HepG2 (cell line): ENCODE measurements at regions not wholly inside any gene's neighbourhood (a gene's known extent, or its start where the extent isn't known, plus 50 kb on each side); places are given as distances from the start of the nearest gene placed in this dataset.
A peak's percentile ranks its signal among the peaks of the same experiment; 100 is the strongest.

Experiments
- ATAC-seq: fragments of 200-7000 bp; cut with Tn5 transposase; 3 replicates; pipeline ENCODE4 v1.9.1; 2020; ENCODE audit warnings: mild to moderate bottlenecking, moderate library complexity
- BruUV-seq: library from RNA; stranded (reverse); fragments of 400-500 nt; replicated peaks from 2 replicates; lab custom pipeline; 2021; lab: Mats Ljungman, UMichigan
- CTCF ChIA-PET: fragments of 300-600 bp; formaldehyde crosslinking; extraction: SDS; loops from one replicate; lab custom pipeline; 2021; ENCODE audit warnings: low total read pairs, inconsistent platforms, low intra/inter-chr PET ratio; lab: Yijun Ruan, JAX
- POLR2A ChIA-PET: fragments of 350-600 bp; sonication (Branson Sonifier 250); formaldehyde crosslinking; loops from one replicate; lab custom pipeline; 2020; ENCODE audit warnings: antibody characterized with exemption, inconsistent platforms; lab: Yijun Ruan, JAX
- DNase-seq: peaks from one replicate; pipeline ENCODE4 v3.0.0-alpha.2; 2015; ENCODE audit warnings: low spot score
- FAIRE-seq: peaks from 3 replicates; lab custom pipeline; 2011; peaks lifted over from hg19 to GRCh38; lab: Jason Lieb, UNC
- H2AFZ ChIP-seq: one replicate; pipeline ENCODE4 v1.6.1; 2011; ENCODE audit warnings: low read length, inconsistent platforms
- H3K27ac ChIP-seq: fragments of 300-600 bp; 3 replicates; pipeline ENCODE4 v1.8.0; 2011; ENCODE audit warnings: mixed run types, mild to moderate bottlenecking, mixed read lengths, low read length, inconsistent platforms; ENCODE audit not compliant: insufficient read depth; ENCODE audit errors: extremely low read length
- H3K27me3 ChIP-seq, 2 experiments: fragments of 200-600 bp in 1 of 2; 2 replicates in 1 of 2; 3 replicates in 1 of 2; pipeline versions ENCODE4 v1.6.0 to v1.8.0; 2011; ENCODE audit warnings: low read length in 2 of 2, mild to moderate bottlenecking in 2 of 2, moderate library complexity in 2 of 2, inconsistent platforms in 1 of 2; ENCODE audit not compliant: insufficient read depth in 2 of 2, control insufficient read depth in 1 of 2
- H3K36me3 ChIP-seq, 2 experiments: fragments of 200-600 bp in 1 of 2; replicated peaks in 1 of 2; 2 replicates in 1 of 2; 3 replicates in 1 of 2; pipeline versions ENCODE4 v1.5.1 to v1.8.0; 2011; ENCODE audit warnings: low read length in 2 of 2, inconsistent platforms in 1 of 2; ENCODE audit not compliant: insufficient read depth in 2 of 2, control insufficient read depth in 1 of 2
- H3K4me1 ChIP-seq: 2 replicates; pipeline ENCODE4 v1.5.1; 2012; ENCODE audit warnings: low read length, inconsistent platforms; ENCODE audit not compliant: insufficient read depth
- H3K4me2 ChIP-seq: 2 replicates; pipeline ENCODE4 v1.6.0; 2011; ENCODE audit warnings: low read depth, low read length, inconsistent platforms
- H3K4me3 ChIP-seq, 3 experiments: fragments of 200-600 bp in 1 of 3; sonication (generic), shearing (Covaris generic) in 1 of 3; replicated peaks in 1 of 3; 2 replicates each; pipeline ENCODE4 v1.5.1; 2011 to 2016; ENCODE audit warnings: low read length in 3 of 3, inconsistent platforms in 2 of 3, low read depth in 2 of 3, mild to moderate bottlenecking in 2 of 3, control low read depth in 1 of 3, mixed read lengths in 1 of 3; ENCODE audit not compliant: insufficient read depth in 1 of 3
- H3K79me2 ChIP-seq: one replicate; pipeline ENCODE4 v1.6.1; 2011; ENCODE audit warnings: low read length, inconsistent platforms; ENCODE audit not compliant: insufficient read depth
- H3K9ac ChIP-seq: 2 replicates; pipeline ENCODE4 v1.6.0; 2011; ENCODE audit warnings: mild to moderate bottlenecking, low read depth, low read length, inconsistent platforms; ENCODE audit not compliant: insufficient read depth
- H3K9me3 ChIP-seq: 2 replicates; pipeline ENCODE4 v1.5.1; 2012; ENCODE audit warnings: mild to moderate bottlenecking, low read length
- H4K20me1 ChIP-seq: 2 replicates; pipeline ENCODE4 v1.6.0; 2011; ENCODE audit warnings: inconsistent platforms, mild to moderate bottlenecking, low read length, moderate library complexity; ENCODE audit not compliant: insufficient read depth
- CBFB ChIP-seq: sonication (generic); formaldehyde crosslinking; IDR thresholded peaks from 2 replicates; pipeline ENCODE4 v1.4.0; 2020; ENCODE audit warnings: missing genetic modification reagents
- MIXL1 ChIP-seq: IDR thresholded peaks from 2 replicates; pipeline ENCODE4 v1.6.1; 2016
- RELA ChIP-seq: sonication (generic); formaldehyde crosslinking; IDR thresholded peaks from 2 replicates; pipeline ENCODE4 v1.4.0; 2020; ENCODE audit warnings: missing genetic modification reagents
- SETDB1 ChIP-seq: sonication (generic); formaldehyde crosslinking; IDR thresholded peaks from 2 replicates; pipeline ENCODE4 v1.5.1; 2020; ENCODE audit warnings: missing genetic modification reagents, mild to moderate bottlenecking, borderline replicate concordance
- THAP7 ChIP-seq: sonication (generic); formaldehyde crosslinking; IDR thresholded peaks from 2 replicates; pipeline ENCODE4 v1.8.1; 2023; ENCODE audit warnings: mild to moderate bottlenecking, missing genetic modification reagents
- TOPORS ChIP-seq: sonication (generic); formaldehyde crosslinking; IDR thresholded peaks from 2 replicates; pipeline ENCODE4 v1.8.0; 2023; ENCODE audit warnings: mild to moderate bottlenecking, missing genetic modification reagents
- TRIM24 ChIP-seq: sonication (generic); formaldehyde crosslinking; IDR thresholded peaks from 2 replicates; pipeline ENCODE4 v1.8.0; 2022; ENCODE audit warnings: mild to moderate bottlenecking, missing genetic modification reagents
- YEATS4 ChIP-seq: sonication (generic); formaldehyde crosslinking; IDR thresholded peaks from 2 replicates; pipeline ENCODE4 v1.4.0; 2020; ENCODE audit warnings: missing genetic modification reagents, borderline replicate concordance
- YY1 ChIP-seq: IDR thresholded peaks from 2 replicates; pipeline ENCODE4 v1.6.1; 2011; ENCODE audit warnings: low read length, low read depth, moderate library complexity, mild to moderate bottlenecking; ENCODE audit not compliant: insufficient read depth, insufficient replicate concordance
- ZFP36L2 ChIP-seq: sonication (generic); formaldehyde crosslinking; IDR thresholded peaks from 2 replicates; pipeline ENCODE4 v1.4.0; 2020; ENCODE audit warnings: missing genetic modification reagents
- ZFP82 ChIP-seq: sonication (generic); formaldehyde crosslinking; IDR thresholded peaks from 2 replicates; pipeline ENCODE4 v1.5.1; 2020; ENCODE audit warnings: mild to moderate bottlenecking, missing genetic modification reagents, borderline replicate concordance
- ZNF280B ChIP-seq: sonication (generic); formaldehyde crosslinking; IDR thresholded peaks from 2 replicates; pipeline ENCODE4 v1.5.0; 2020; ENCODE audit warnings: missing genetic modification reagents, mild to moderate bottlenecking, borderline replicate concordance
- ZNF720 ChIP-seq: sonication (generic); formaldehyde crosslinking; IDR thresholded peaks from 2 replicates; pipeline ENCODE4 v1.4.0; 2020; ENCODE audit warnings: missing genetic modification reagents
- ZNF768 ChIP-seq: sonication (generic); formaldehyde crosslinking; IDR thresholded peaks from 2 replicates; pipeline ENCODE4 v1.4.0; 2020; ENCODE audit warnings: missing genetic modification reagents
- WGBS: methylation state at CpG from one replicate; pipeline ENCODE4 v1.1.6; 2017; ENCODE audit warnings: low lambda C conversion rate; 5-methylcytosine and 5-hydroxymethylcytosine counted together
- in situ Hi-C: cut with HindIII; loops from 2 replicates; pipeline ENCODE4 v1.10.0; 2017; ENCODE audit warnings: low pct_unique_long_range_greater_than_20kb; ENCODE audit not compliant: extremely low pct_ligation_motif_present
- intact Hi-C: fragments of 100-400 bp; cut with micrococcal nuclease; formaldehyde crosslinking; loops from one replicate; pipeline ENCODE4 v1.10.0; 2022; ENCODE audit not compliant: unreplicated experiment

- no peak for DNase-seq
- Histone ChIP-seq H4K20me1 (no peaks in the 10 kb centered on the region), H3K27ac (no peak overlapping the region), H3K36me3 (no peaks in the 10 kb centered on the region), H3K4me3 (no peak overlapping the region), H3K9me3 (peaks cover 30% of the 10 kb centered on the region), H3K4me2 (no peak overlapping the region), H3K9ac (no peak overlapping the region), H3K79me2 (no peaks in the 10 kb centered on the region), H2AFZ (no peak overlapping the region), H3K4me1 (no peaks in the 10 kb centered on the region), H3K27me3 (peaks cover 2 to 7% of the 10 kb centered on the region in 2 experiments; a peak in 2 of 5 replicates)
- POLR2A ChIA-PET: no interaction called here
- intact Hi-C loops: no loop called here
- no peak for TF ChIP-seq RELA (CRISPR knock-in tag)
- no peak for TF ChIP-seq MIXL1 (CRISPR knock-in tag)
- TF ChIP-seq THAP7 (CRISPR knock-in tag): no peak
- no peak for TF ChIP-seq YY1
- TF ChIP-seq TRIM24 (CRISPR knock-in tag): no peak
- CTCF ChIA-PET: no interaction called here
- no peak for ATAC-seq
- in situ Hi-C loops: no loop called here
- BruUV-seq: no TSS peak
- 7% methylated on average over 5 of the region's 7 CpGs for WGBS
- FAIRE-seq: no peak
These were observed 60.4 kb downstream of the PHETA1 start for GRCh38 chr12:111308473-111308872.

- Histone ChIP-seq H3K4me1 (no peaks in the 10 kb centered on the region), H3K27ac (no peak overlapping the region), H4K20me1 (no peaks in the 10 kb centered on the region), H3K9me3 (peaks cover 30% of the 10 kb centered on the region), H3K4me2 (no peak overlapping the region), H3K79me2 (no peaks in the 10 kb centered on the region), H3K9ac (no peak overlapping the region), H3K27me3 (peaks cover 0 to 2% of the 10 kb centered on the region in 2 experiments; a peak in 1 of 5 replicates), H3K36me3 (no peaks in the 10 kb centered on the region), H2AFZ (no peak overlapping the region), H3K4me3 (no peak overlapping the region)
- in situ Hi-C loops (no loop called here), intact Hi-C loops (no loop called here)
- ATAC-seq: no peak
- ChIA-PET CTCF (no interaction called here), POLR2A (no interaction called here)
- 3% methylated on average over 3 of the region's 3 CpGs for WGBS
- FAIRE-seq: peak; percentile 42
- no peak for DNase-seq
- no TSS peak for BruUV-seq
- peak; percentile 93; the same call in 1 of the 2 replicates for TF ChIP-seq TOPORS
- TF ChIP-seq CBFB (CRISPR knock-in tag): no peak
- TF ChIP-seq YEATS4 (CRISPR knock-in tag): no peak
- TF ChIP-seq SETDB1: peak; percentile 98
- peak; percentile 98 for TF ChIP-seq ZNF280B (CRISPR knock-in tag)
- TF ChIP-seq ZNF720: no peak
- no peak for TF ChIP-seq ZNF768 (CRISPR knock-in tag)
- no peak for TF ChIP-seq ZFP82 (CRISPR knock-in tag)
- TF ChIP-seq ZFP36L2: no peak
These were observed 64.2 kb downstream of the PHETA1 start for GRCh38 chr12:111304642-111305071.
